HG03457 (cell line): ENCODE measurements at regions not wholly inside any gene's neighbourhood (a gene's known extent, or its start where the extent isn't known, plus 50 kb on each side); places are given as distances from the start of the nearest gene placed in this dataset.

Experiments used
- ATAC-seq: cut with Tn5 transposase; IDR thresholded peaks from one replicate; pipeline ENCODE4 v1.9.1; 2021; ENCODE audit warnings: moderate number of reproducible peaks; ENCODE audit not compliant: unreplicated experiment

DNA sequence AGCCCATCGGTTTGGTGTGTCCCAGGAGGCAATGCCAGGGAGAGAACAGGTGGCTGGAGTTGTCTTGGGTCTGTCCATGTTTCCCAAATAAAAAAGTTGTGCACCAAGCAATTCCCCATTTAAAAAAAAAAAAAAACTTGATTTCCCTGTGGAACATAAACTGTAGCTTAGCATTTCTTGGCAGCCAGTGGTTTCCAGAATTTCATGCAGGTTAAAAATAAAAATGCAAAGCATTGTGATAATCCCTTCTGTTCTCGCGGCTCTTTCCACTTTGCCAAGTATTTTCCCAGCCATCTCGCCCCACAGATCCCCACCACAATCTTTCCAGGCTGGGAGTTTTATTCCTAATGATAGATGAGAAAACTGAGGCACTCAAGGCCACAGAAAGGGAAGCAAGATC lies 51.4 kb upstream of the MSX1 start:
- ATAC-seq, result no peak

DNA sequence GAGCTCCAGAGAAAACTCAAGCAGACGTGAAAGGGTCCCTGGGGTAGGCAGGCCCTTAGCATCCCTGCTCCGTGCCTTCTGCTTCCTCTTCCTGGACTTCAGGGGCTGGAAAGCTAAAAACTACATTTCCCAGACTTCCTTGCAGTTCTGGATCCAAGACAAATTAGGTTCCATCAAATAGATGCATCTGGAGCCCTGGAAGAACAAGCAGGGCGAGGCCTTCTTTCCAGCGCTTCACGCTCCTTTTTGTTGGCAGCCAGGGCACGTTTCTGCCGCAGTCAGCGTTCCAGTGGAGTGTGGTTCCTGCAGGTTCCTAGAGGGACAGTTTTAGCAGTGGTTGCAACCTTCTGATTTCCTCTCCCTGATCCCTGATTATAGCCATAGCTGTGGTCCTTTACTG lies 53.6 kb upstream of the MSX1 start:
- ATAC-seq, result no peak

- ATAC-seq, result no peak
These were observed 55.6 kb upstream of the MSX1 start for GRCh38 chr4:4803912-4804296.

DNA sequence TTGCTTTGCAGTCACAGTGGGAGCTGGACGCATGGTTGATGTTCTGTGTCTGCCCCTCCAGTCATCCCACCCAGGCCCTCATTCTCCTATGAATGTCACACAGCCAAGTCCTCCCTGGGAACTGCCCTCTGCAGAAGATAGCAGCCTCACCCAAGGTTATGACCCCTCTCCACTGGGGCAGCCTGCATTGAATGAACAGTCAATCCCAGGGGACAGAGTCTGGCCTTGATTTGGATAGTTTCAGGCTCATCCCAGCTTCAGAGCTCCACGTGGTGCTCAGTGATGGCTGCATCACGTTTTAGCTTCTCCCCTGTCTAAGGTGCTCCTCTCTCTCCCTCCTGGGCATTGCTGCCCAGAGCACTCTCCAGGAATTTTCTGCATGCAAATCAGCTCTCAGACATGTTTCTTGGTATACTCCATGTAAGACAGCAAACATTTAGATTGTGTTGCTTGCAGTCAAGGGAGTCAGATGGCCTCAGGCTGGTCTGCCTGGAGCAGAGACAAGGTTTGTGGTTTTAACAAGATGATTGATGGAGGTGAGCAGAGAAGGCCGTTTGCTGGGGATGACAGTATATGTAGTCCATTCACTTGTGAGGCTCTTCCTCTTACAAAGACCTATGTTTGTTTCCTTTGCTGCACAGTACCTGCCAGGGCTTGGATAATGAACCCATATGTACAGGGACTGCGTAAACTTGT lies 56.1 kb upstream of the MSX1 start:
- no peak for ATAC-seq

- ATAC-seq, result no peak
These were observed 58.6 kb upstream of the MSX1 start for GRCh38 chr4:4800646-4801408.

GRCh38 chr4:4794421-4794820 lies 65.0 kb upstream of the MSX1 start:
- ATAC-seq, result no peak

DNA sequence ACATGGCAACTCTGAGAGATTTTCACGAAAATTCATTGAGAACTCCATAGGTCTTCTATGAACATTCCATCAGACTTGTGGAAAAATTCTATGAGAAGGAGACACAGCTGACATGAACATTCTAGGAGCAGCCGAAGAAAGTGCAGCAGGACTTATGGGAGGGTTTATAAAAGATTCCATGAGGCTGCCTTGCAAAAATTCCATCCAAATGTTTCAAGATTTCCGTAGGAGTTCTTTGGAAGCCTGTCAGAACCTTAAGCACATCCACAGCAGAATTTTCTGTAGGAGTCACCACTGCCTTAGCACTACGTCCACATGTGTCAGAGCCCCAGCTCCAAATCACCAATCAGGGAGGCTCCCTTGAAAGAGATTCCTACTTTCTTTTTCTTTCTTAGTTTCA lies 67.0 kb upstream of the MSX1 start:
- ATAC-seq, result no peak

- ATAC-seq, result no peak
These were observed 68.0 kb upstream of the MSX1 start for GRCh38 chr4:4791299-4792111.

GRCh38 chr4:4789462-4789861 lies 70.0 kb upstream of the MSX1 start:
- ATAC-seq, result no peak

- ATAC-seq, result no peak
These were observed 70.9 kb upstream of the MSX1 start for GRCh38 chr4:4788573-4788972.

- no peak for ATAC-seq
These were observed 72.0 kb upstream of the MSX1 start for GRCh38 chr4:4787421-4787820.

DNA sequence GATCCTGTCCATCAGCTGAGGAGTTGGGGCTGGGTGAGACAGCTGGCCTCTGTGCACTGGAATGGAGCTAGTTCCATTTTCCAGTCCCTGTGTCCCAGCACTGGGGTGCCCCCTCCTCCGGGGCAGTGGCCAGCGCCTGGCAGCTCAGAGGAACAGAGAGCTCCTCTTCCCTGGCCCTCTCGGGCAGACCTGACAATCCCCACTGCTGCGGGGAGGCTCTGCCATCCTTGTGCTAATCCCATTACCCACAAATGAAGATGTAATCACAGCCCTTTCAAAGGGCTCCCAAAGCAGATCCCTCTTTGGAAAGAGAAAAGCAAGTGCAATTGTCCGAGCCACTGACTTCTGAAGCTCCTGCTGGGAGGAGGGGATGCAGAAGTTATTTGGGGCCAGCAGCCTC lies 75.1 kb upstream of the MSX1 start:
- ATAC-seq, result no peak

DNA sequence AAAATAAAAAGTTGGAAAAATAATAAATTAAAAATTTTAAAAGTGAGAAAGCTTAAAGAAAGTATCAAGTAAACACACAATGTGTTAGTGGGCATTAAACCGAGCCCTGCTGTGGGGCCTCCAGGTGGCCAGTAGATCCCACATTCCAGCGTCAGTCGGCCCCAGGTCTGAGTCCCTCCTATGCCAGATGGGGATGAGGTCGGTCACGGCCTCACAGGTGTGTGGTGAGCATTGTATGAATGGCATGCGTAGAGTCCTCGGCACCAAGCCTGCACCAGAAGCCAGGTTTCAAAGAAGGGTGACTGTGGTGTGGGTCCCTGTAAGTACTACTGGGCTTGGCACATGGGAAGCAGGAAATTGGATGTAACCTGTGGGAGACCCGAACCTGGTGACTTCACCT lies 75.6 kb upstream of the MSX1 start:
- ATAC-seq, result no peak

DNA sequence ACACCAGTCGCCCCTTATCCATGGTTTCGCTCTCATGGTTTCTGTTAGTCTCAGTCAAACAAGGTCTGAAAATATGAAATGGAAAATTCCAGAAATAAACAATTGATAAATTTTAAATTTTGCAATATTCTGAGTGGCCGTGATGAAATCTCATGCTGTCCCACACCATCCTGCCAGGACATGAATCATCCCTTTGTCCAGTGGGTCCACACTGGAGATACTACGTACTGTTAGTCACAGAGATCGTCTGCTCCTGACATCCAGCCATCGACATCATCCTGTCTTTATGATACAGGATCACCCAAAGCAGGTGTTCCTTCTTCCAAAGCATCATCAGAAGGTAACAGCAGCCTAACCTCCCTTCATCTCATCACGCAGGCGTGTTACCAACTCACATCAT lies 76.5 kb upstream of the MSX1 start:
- ATAC-seq, result no peak

DNA sequence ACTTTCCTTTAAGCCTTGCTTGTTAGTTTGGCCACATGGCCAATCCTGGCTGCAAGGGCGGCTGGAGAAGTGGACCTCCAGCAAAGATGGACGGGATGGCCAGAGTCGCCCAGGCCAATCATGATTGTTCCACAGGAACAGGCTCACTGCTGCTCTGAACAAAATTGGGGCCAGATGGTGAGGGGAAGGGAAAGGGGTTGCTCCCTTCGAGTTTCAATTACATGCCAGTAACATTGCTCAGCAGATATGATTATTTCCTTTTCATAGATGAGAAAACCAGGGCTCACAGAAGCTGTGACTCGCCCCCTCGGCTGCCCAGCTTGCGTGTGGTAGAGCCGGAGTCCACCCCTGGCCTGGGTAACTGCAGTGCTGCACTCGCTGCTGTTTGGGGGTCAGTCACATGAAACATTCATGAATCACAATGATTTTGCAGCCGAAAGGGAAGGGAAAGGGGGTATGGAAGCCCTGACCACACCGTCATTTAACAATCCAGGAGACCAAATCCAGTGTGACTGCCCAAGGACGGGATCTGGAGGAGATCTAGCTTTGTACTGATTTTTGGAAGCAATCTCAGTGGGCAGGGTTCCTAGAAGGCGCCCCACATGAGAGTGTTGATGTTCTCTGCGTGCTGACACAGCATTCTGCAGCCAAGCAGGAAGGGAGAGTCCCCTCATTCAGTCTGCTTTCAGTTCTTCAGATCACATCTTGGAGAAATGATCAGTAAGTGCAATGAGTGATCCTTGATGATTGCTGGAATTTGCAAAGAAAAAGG lies 77.3 kb upstream of the MSX1 start:
- ATAC-seq, result no peak

- ATAC-seq, result no peak
These were observed 78.7 kb upstream of the MSX1 start for GRCh38 chr4:4780729-4781244.

DNA sequence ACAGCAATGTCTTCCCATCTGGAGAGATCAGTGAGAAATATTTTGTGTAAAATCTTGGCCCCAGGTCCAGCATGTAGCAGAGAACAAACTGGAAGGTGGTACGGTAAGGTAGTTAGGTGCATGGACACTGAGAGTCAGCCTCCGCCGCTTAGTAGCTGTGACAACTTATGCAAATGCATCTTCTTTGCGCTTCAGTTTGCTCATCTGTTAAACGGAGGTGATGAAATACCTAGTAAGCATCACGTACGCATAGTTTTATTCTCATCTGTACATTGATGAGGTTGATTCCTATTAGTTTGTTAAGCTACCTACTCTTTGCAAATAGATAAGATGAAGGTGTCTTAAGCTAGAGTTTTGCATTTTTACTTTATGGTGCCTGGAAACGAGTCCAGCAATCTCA lies 80.0 kb upstream of the MSX1 start:
- no peak for ATAC-seq

DNA sequence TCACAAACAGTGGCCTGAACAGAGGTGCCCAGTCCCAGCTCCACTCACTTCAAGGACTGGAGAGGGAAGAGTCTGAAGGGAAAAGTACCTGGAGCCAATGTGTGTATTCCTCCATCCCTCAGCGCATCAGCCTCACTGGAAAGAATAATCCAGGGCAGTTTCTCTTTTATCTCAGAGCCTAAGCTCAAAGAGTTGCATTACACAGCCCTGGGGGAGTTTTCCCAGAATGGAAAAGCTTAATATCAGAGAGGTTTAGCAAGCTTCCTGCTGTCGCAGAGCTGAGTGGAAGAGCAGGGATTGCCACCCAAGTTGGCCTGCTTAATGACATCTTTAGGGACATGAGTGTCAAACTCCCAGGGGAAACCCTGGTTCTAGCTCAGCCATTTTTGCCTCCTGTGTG lies 80.4 kb upstream of the MSX1 start:
- no peak for ATAC-seq

DNA sequence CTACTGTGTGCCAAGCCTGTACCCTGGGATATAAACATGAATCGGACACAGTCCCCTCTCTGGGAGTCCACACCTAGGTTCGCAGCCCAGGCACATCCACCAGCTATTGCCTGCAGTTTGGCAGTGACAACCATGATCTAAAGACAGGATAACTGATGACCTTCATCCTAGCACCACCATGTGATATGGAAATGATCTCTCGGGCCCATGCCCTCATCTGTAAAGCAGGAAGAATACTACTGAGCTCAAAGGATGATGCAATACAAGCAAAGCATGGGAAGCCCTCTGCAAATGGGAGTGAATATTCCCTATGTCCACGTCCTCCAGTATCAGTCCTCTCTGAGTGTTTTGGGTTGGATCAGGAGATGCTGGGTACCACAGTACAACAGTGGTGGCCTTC lies 80.9 kb upstream of the MSX1 start:
- no peak for ATAC-seq

DNA sequence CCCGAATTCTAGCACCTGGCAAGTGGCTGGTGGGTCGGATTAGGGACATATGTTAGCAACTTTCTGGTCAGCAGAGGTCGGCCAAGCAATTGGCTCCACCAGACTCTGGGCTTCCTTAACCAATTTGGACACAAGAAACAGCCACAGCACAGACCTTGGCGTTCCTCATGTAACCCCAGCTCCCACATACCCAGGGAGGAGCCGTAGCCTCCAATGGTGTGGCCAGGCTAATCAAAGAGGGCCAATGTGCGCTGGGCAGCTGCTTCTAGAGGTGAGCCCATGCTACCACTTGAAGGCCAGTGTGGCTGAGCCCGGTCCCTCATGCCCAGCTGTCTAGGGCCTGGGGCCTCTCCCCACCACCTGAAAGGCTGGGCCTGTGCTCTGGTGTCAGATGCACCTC lies 82.5 kb upstream of the MSX1 start:
- no peak for ATAC-seq

GRCh38 chr4:4776335-4776734 lies 83.1 kb upstream of the MSX1 start:
- no peak for ATAC-seq
